Stimulated activated CD8-positive, alpha-beta memory T cell treated with anti-CD3 and anti-CD28 coated beads, Interleukin-15, amount 100 ng/mL, for 4 hours (primary cell): ENCODE measurements at regions not wholly inside any gene's neighbourhood (a gene's known extent, or its start where the extent isn't known, plus 50 kb on each side); places are given as distances from the start of the nearest gene placed in this dataset.
"Not testable (repeated sequence)": the region's sequence is repeated elsewhere in the genome, so short reads cannot be mapped to it uniquely, and the experiment has no call there.

Experiments
- DNase-seq, 2 donors: peaks; one replicate each; pipeline ENCODE4 v3.0.0-alpha.2; 2020; ENCODE audit warnings: low read depth in 2 of 2

GRCh38 chr10:78644550-78644949 lies 424.2 kb upstream of the ZMIZ1 start:
- DNase-seq: no peak

GRCh38 chr10:78645169-78645686 lies 423.5 kb upstream of the ZMIZ1 start:
- DNase-seq: no peak

GRCh38 chr10:78645975-78646374 lies 422.8 kb upstream of the ZMIZ1 start:
- DNase-seq: no peak

GRCh38 chr10:78648256-78648860 lies 420.4 kb upstream of the ZMIZ1 start:
- DNase-seq: no peak

- no peak for DNase-seq
Measured at GRCh38 chr10:78649429-78649828, 419.3 kb upstream of the ZMIZ1 start.

- DNase-seq: no peak
Measured at GRCh38 chr10:78650122-78650521, 418.6 kb upstream of the ZMIZ1 start.

- DNase-seq: no peak
Measured at GRCh38 chr10:78651287-78651686, 417.5 kb upstream of the ZMIZ1 start.

- no peak for DNase-seq
Measured at GRCh38 chr10:78653555-78653954, 415.2 kb upstream of the ZMIZ1 start.

GRCh38 chr10:78654047-78654590 lies 414.6 kb upstream of the ZMIZ1 start:
- no peak for DNase-seq

- DNase-seq: no peak
Measured at GRCh38 chr10:78655979-78656378, 412.8 kb upstream of the ZMIZ1 start.

- DNase-seq: no peak
Measured at GRCh38 chr10:78656417-78657162, 412.2 kb upstream of the ZMIZ1 start.

GRCh38 chr10:78657163-78657861 lies 411.5 kb upstream of the ZMIZ1 start:
- DNase-seq: peak; percentile 3 to 20

GRCh38 chr10:78657862-78658165 lies 411.0 kb upstream of the ZMIZ1 start:
- no peak for DNase-seq

- DNase-seq: no peak
Measured at GRCh38 chr10:78658645-78659597, 409.8 kb upstream of the ZMIZ1 start.

GRCh38 chr10:78659598-78659967 lies 409.2 kb upstream of the ZMIZ1 start:
- no peak for DNase-seq

GRCh38 chr10:78660446-78661106 lies 408.2 kb upstream of the ZMIZ1 start:
- DNase-seq: no peak

- DNase-seq: no peak
Measured at GRCh38 chr10:78663721-78664120, 405.0 kb upstream of the ZMIZ1 start.

- no peak for DNase-seq
Measured at GRCh38 chr10:78664929-78665553, 403.7 kb upstream of the ZMIZ1 start.

GRCh38 chr10:78672918-78673317 lies 395.8 kb upstream of the ZMIZ1 start:
- no peak for DNase-seq

- not testable (repeated sequence) for DNase-seq
Measured at GRCh38 chr10:78681141-78681540, 387.6 kb upstream of the ZMIZ1 start.
